ENCODE measurements at regions not wholly inside any gene's neighbourhood (a gene's known extent, or its start where the extent isn't known, plus 50 kb on each side); places are given as distances from the start of the nearest gene placed in this dataset.

GRCh38 chr14:104292084-104292970, 153.9 kb downstream of the KIF26A start:
- DNase-seq, result no peak

- no peak for DNase-seq
Observed at GRCh38 chr14:104293231-104293841, 154.9 kb downstream of the KIF26A start.

GRCh38 chr14:104293851-104294627, 155.7 kb downstream of the KIF26A start:
- DNase-seq, result no peak

GRCh38 chr14:104294628-104294982, 156.2 kb downstream of the KIF26A start:
- DNase-seq, result no peak

GRCh38 chr14:104294983-104295680, 156.7 kb downstream of the KIF26A start:
- no peak for DNase-seq

- no peak for DNase-seq
Observed at GRCh38 chr14:104295681-104296387, 157.4 kb downstream of the KIF26A start.

- no peak for DNase-seq
Observed at GRCh38 chr14:104296388-104297312, 158.3 kb downstream of the KIF26A start.

- no peak for DNase-seq
Observed at GRCh38 chr14:104297313-104297704, 158.9 kb downstream of the KIF26A start.

- no peak for DNase-seq
Observed at GRCh38 chr14:104297721-104298401, 159.5 kb downstream of the KIF26A start.

- no peak for DNase-seq
Observed at GRCh38 chr14:104298458-104298857, 160.1 kb downstream of the KIF26A start.

- no peak for DNase-seq
Observed at GRCh38 chr14:104299993-104300761, 161.8 kb downstream of the KIF26A start.

- DNase-seq, result no peak
Observed at GRCh38 chr14:104301731-104302460, 163.5 kb downstream of the KIF26A start.

- DNase-seq, result no peak
Observed at GRCh38 chr14:104302794-104303405, 164.5 kb downstream of the KIF26A start.

- DNase-seq, result no peak
Observed at GRCh38 chr14:104303705-104304425, 165.5 kb downstream of the KIF26A start.

GRCh38 chr14:104304451-104305351, 166.3 kb downstream of the KIF26A start:
- no peak for DNase-seq

GRCh38 chr14:104305511-104306449, 167.4 kb downstream of the KIF26A start:
- no peak for DNase-seq
